DLD1 (cell line): ENCODE measurements at regions not wholly inside any gene's neighbourhood (a gene's known extent, or its start where the extent isn't known, plus 50 kb on each side); places are given as distances from the start of the nearest gene placed in this dataset.

Source experiments
- in situ Hi-C: cut with HindIII; loops from 2 replicates; pipeline ENCODE4 v1.10.0; 2017; ENCODE audit warnings: low sequenced_read_pairs

DNA sequence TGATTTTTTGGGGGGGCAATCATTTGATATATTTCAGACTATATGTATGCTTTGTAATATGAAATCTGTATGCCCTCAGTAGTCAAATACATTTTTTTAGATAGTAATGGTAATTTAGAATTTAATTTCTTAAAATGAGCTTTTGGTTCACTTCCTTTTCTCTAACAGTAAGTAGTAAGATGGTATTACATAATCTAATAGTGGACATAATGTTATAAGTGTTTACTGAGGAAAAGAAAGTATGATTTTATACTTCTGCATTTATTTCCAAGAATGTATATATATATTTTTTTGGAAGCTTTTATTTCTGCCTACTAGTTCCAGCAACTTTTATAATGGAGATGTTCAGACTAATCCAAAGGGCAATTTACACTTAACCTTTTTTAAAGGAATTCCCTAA, 1450.7 kb upstream of the TENM3 start:
- in situ Hi-C loops: no loop called here

GRCh38 chr4:180794333-180794732, 1448.9 kb upstream of the TENM3 start:
- in situ Hi-C loops: no loop called here

- in situ Hi-C loops: no loop called here
Measured at GRCh38 chr4:180798036-180798577, 1445.1 kb upstream of the TENM3 start.

DNA sequence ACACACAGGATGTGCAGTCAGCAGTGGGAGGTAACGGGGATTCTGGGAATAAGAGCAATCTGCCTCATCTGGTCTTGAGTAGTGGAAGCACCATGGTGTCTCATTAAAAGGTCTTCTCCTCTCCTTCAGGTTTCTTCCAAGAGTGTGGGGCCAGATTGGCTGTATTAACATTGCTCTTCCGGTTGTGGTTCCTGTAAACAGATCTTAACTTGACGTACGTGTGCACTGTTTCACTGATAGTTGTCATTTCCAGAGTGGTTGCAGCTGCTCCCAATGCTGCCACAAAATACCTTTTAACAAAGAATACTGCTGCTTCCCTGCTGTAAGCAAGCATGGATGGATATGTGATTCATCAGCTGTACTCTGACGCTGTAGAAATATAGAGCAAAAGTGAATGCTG, 1443.4 kb upstream of the TENM3 start:
- in situ Hi-C loops: no loop called here

DNA sequence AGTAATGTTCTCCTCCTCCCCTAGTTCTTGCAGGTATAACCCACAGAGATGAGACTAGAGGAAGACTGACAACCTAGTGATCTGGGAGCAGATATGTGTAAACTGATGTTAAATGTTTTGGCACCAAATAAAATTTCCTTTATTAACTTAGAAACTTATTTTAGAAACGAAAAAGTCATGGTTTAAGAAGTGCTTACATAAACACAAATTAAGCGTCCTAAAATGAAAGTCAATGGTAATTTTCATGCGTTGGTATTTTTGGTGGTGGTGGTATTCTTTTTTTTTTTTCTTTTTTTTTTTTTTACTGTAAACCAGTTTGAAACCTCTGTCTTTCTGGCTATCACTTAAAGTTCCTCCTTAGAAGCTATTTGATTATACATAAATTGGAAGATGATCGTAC, 1438.1 kb upstream of the TENM3 start:
- in situ Hi-C loops: no loop called here

GRCh38 chr4:180808862-180809261, 1434.3 kb upstream of the TENM3 start:
- in situ Hi-C loops: no loop called here

- in situ Hi-C loops: no loop called here
Measured at GRCh38 chr4:180809439-180809838, 1433.8 kb upstream of the TENM3 start.

DNA sequence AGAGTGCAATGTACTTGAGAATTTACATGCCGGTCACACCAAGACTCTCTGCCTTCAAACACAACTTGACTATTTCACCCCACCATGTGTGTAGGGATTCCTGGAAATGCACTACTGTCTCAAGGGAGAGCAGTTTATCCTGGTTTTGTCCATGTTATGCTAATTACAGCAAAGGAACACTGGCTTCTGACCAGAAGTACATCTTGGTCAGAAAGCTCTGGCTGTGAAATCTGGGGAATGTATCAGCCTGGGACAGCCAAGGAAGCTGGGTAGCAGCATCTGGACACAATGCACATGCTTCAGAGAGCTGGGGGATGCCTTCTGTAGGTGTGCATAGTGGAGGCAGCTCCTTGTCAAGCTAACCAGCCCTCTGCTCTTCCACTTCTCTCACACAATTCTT, 1432.6 kb upstream of the TENM3 start:
- in situ Hi-C loops: no loop called here

- in situ Hi-C loops: no loop called here
Measured at GRCh38 chr4:180811556-180811955, 1431.6 kb upstream of the TENM3 start.

GRCh38 chr4:180812783-180813182, 1430.4 kb upstream of the TENM3 start:
- in situ Hi-C loops: no loop called here

- in situ Hi-C loops: no loop called here
Measured at GRCh38 chr4:180814875-180815417, 1428.3 kb upstream of the TENM3 start.

GRCh38 chr4:180817529-180817928, 1425.7 kb upstream of the TENM3 start:
- in situ Hi-C loops: no loop called here

DNA sequence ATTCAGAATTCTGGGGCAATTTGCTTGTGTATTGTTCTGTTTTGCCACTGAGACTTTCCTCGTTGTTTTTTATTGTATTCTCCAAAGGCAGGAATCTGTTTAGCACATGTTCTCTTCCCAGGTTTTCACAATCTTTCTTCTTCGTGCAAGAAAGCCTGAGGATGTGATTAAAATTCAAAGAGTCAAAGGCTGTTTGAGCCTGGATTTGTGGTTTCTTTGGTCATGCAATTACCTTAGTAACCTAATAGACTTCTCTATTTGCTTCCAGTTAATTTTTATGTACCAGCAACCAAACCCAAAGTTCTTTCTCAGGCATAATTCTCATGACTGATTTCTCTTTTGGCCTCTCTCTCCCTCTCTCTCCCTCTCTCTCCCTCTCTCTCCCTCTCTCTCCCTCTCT, 1420.1 kb upstream of the TENM3 start:
- in situ Hi-C loops: no loop called here

GRCh38 chr4:180827232-180828009, 1415.8 kb upstream of the TENM3 start:
- in situ Hi-C loops: no loop called here

DNA sequence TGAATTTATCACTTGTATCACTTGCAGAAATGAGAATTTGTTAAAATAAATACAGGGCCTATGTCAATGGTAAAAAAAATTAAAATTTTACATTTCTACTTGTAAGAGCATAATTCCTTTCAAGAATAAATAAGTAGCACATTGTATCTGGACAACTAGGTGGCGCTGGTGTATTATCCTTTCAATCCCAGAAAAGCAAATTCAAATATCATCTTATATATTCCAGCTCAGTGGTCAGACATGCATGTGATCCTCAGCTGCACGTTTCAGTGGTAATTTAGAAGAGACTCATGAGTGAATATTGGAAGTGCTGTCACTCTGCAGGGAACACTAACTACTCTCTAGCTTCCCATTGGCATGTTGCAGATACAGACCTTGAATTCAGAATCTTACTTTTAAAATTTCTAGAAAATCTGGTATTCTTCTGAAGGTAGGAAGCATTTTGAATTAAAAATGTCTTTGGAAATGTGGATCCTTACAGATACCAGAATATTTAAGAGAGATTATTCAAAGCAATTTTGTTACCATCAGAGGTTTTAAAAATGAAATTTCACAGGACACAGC, 1414.7 kb upstream of the TENM3 start:
- in situ Hi-C loops: no loop called here

DNA sequence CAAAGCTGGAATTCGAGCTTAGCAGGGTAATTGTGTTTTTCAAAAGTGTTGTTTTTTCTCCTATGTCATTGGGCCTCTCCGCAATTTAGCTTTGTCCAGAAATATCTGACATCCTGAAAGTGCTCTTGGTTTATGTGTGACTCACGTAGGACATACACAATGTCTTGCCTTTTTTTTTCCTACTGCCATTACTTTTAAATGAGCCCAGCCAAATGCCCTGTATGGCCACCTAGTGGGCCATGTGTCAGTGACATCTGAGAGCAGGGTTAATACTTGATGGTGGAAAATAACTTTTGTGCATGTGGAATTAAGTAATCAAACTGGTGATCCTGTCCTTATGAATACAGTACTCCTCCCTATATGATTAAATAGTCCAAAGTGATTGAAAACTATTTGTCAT, 1411.1 kb upstream of the TENM3 start:
- in situ Hi-C loops: no loop called here

- in situ Hi-C loops: no loop called here
Measured at GRCh38 chr4:180840142-180840541, 1403.1 kb upstream of the TENM3 start.

DNA sequence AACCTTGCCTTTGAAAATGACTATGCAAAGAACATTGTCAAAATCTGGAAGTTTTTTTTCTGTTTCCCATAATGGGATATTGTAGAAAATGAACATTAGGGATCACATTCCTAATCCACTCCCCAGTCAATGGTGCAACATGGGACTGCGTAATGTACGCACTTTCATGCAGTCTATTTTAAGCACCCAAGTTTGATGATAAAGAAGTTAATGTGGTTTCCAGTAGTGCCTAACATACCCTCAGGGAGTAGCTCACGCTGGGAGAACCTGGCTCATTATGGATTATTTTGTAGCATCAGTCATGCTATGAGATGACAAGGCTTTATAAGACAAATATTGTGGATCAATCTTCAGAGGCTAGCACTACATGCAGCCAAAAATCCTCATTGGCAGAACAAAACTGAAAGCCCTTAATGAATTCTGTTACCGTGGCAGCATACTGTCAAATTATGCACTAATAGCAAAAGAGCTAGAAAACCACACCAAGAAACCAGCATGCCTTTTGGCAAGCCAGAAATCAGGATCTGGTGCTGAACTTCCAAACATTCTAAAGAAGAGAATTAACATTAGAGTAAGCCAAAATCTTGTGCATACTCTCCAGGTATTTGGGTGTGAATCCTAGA, 1392.8 kb upstream of the TENM3 start:
- in situ Hi-C loops: no loop called here

DNA sequence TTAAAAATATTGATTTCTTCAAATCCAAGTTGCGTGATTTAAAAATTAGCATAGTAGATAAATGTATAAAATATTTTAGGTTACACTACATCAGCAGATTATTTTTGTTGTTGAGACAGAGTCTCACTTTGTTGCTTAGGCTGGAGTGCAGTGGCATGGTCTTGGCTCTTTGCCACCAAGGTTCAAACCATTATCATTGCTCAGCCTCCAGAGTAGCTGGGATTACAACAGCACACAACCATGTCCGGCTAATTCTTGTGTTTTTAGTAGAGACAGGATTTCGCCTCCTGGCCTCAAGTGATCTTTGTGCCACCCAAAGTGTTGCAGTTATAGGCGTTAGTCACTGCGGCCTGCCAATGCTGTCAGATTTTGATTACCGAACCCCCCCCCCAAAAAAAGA, 1390.5 kb upstream of the TENM3 start:
- in situ Hi-C loops: no loop called here

GRCh38 chr4:180855184-180855583, 1388.0 kb upstream of the TENM3 start:
- in situ Hi-C loops: no loop called here

DNA sequence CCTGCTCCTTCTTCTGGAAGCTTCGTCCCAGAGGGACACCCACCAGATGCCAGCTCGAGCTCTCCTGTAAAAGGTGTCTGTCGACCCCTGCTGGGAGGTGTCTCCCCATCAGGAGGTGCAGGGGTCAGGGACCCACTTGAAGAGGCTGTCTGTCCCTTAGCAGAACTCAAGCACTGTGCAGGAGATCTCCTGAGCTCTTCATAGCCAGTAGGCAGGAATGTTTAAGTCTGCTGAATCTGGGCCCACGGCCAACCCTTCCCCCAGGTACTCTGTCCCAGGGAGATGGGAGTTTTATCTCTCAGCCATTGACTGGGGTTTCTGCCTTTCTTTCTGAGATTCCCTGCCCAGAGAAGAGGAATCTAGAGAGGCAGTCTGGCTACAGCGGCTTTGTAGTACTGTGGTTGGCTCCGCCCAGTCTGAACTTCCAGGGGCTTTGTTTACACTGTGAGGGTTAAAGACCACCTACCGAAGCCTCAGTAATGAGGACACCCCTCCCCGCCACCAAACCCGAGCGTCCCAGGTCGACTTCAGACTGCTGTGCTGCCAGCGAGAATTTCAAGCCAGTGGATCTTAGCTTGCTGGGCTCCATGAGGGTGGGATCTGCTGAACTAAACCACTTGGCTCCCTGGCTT, 1383.0 kb upstream of the TENM3 start:
- in situ Hi-C loops: no loop called here
